Right atrium auricular region (tissue), 2 donors: ENCODE measurements at regions not wholly inside any gene's neighbourhood (a gene's known extent, or its start where the extent isn't known, plus 50 kb on each side); places are given as distances from the start of the nearest gene placed in this dataset.
"Not testable (repeated sequence)": the region's sequence is repeated elsewhere in the genome, so short reads cannot be mapped to it uniquely, and the experiment has no call there.

Experiments
- DNase-seq: peaks from one replicate; pipeline ENCODE4 v3.0.0-alpha.2; 2019; ENCODE audit warnings: low spot score
- H3K27ac ChIP-seq, 2 donors: fragments of 200-600 bp; sonication (generic); 1 replicate in 1 of 2; 2 replicates in 1 of 2; pipeline ENCODE4 v1.5.1; 2016 to 2019
- H3K27me3 ChIP-seq, 2 donors: fragments of 200-600 bp; sonication (generic); one replicate each; pipeline versions ENCODE4 v1.5.1 to v1.6.0; 2017 to 2019
- H3K36me3 ChIP-seq: fragments of 200-600 bp; sonication (generic); one replicate; pipeline ENCODE4 v1.5.1; 2016
- H3K4me1 ChIP-seq, 2 donors: fragments of 200-600 bp; sonication (generic); one replicate each; pipeline versions ENCODE4 v1.5.1 to v1.6.0; 2017 to 2019
- H3K4me3 ChIP-seq, 2 donors: fragments of 200-600 bp; sonication (generic); 1 replicate in 1 of 2; 2 replicates in 1 of 2; pipeline ENCODE4 v1.5.1; 2017 to 2019; ENCODE audit warnings: mild to moderate bottlenecking in 1 of 2, moderate library complexity in 1 of 2
- H3K9me3 ChIP-seq, 2 donors: fragments of 200-600 bp; sonication (generic); one replicate each; pipeline ENCODE4 v1.5.1; 2019
- CTCF ChIP-seq, 2 donors: fragments of 200-600 bp; sonication (generic); IDR thresholded peaks; one replicate each; pipeline ENCODE4 v1.5.1; 2019; ENCODE audit warnings: antibody characterized with exemption in 2 of 2

DNA sequence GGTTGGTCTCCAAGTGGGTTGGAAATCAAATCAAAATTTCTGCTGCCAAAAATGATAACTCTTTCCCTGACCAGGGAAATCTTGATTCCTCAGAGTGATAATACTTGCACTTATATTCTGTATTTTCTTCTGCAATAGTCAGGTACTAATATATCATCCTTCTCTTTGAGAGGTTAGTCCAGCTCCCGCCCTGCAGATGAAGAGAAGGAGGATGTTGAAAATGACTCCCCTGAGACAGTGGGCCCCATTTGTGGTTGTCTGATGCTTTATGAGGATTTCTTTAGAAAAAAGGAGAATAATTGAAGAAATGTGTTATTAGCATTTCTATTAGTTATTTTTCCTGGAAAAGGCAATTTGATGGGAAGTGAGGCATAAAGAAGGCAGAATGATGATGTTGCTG lies 213.0 kb downstream of the SEC23IP start:
- Histone ChIP-seq H3K9me3 (no peaks in the 10 kb centered on the region), H3K27me3 (no peaks in the 10 kb centered on the region), H3K27ac (no peak overlapping the region), H3K4me3 (no peak overlapping the region), H3K4me1 (no peaks in the 10 kb centered on the region), H3K36me3 (no peaks in the 10 kb centered on the region)
- no peak for TF ChIP-seq CTCF (IDR thresholded peaks at IDR 0.05)
- no peak for DNase-seq

- Histone ChIP-seq H3K4me1 (no peaks in the 10 kb centered on the region), H3K27ac (no peak overlapping the region), H3K27me3 (no peaks in the 10 kb centered on the region), H3K36me3 (no peaks in the 10 kb centered on the region), H3K4me3 (no peak overlapping the region), H3K9me3 (no peaks in the 10 kb centered on the region)
- DNase-seq = no peak
- TF ChIP-seq CTCF (IDR thresholded peaks at IDR 0.05) = no peak
These were observed 216.4 kb downstream of the SEC23IP start for GRCh38 chr10:120108916-120109315.

GRCh38 chr10:120109725-120110124 lies 217.2 kb downstream of the SEC23IP start:
- not testable (repeated sequence) for H3K9me3 ChIP-seq, H3K4me1 ChIP-seq, H3K4me3 ChIP-seq, H3K36me3 ChIP-seq, H3K27me3 ChIP-seq, H3K27ac ChIP-seq, DNase-seq

- no peaks in the 10 kb centered on the region for H3K36me3 ChIP-seq
- H3K27me3 ChIP-seq = no peaks in the 10 kb centered on the region
- H3K4me1 ChIP-seq = no peaks in the 10 kb centered on the region
- no peak overlapping the region for H3K27ac ChIP-seq
- no peak for DNase-seq
- H3K9me3 ChIP-seq = no peaks in the 10 kb centered on the region
- H3K4me3 ChIP-seq = no peak overlapping the region
- no peak for TF ChIP-seq CTCF (IDR thresholded peaks at IDR 0.05)
These were observed 217.7 kb downstream of the SEC23IP start for GRCh38 chr10:120110196-120110595.

- no peaks in the 10 kb centered on the region for H3K36me3 ChIP-seq
- no peaks in the 10 kb centered on the region for H3K27me3 ChIP-seq
- H3K4me1 ChIP-seq = no peaks in the 10 kb centered on the region
- no peak for TF ChIP-seq CTCF (IDR thresholded peaks at IDR 0.05)
- DNase-seq = no peak
- no peak overlapping the region for H3K27ac ChIP-seq
- H3K9me3 ChIP-seq = no peaks in the 10 kb centered on the region
- H3K4me3 ChIP-seq = no peak overlapping the region
These were observed 219.1 kb downstream of the SEC23IP start for GRCh38 chr10:120111628-120112027.

DNA sequence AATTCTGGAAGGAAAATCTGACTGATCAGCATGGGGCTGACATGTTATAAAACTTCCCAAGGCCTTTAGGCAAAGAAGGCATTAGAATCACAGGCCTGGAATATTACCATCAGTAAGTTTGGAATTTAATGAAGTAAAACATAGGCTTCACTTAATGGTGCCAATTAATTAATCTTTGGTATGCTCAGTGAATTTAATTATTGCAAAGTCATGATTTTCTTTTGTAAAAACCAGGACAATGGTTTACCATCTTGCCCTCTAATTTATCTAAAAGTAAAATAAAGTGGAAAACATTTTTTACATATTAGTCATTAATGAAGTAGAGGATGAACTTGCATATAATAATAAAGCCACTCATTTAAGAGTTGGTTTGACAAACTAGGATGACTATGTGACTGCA lies 220.3 kb downstream of the SEC23IP start:
- no peak for TF ChIP-seq CTCF (IDR thresholded peaks at IDR 0.05)
- DNase-seq = no peak

More for the DNA sequence above, 220.3 kb downstream of the SEC23IP start:
- Histone ChIP-seq H3K4me1 (no peaks in the 10 kb centered on the region), H3K27ac (no peak overlapping the region), H3K27me3 (no peaks in the 10 kb centered on the region), H3K4me3 (no peak overlapping the region), H3K9me3 (no peaks in the 10 kb centered on the region), H3K36me3 (no peaks in the 10 kb centered on the region)
